UCSD-AML1 (cell line): ENCODE measurements at regions not wholly inside any gene's neighbourhood (a gene's known extent, or its start where the extent isn't known, plus 50 kb on each side); places are given as distances from the start of the nearest gene placed in this dataset.
"Not testable (repeated sequence)": the region's sequence is repeated elsewhere in the genome, so short reads cannot be mapped to it uniquely, and the experiment has no call there.

Experiments
- DNase-seq: peaks from one replicate; lab custom pipeline; 2025; ENCODE audit not compliant: unreplicated experiment; lab: John Stamatoyannopoulos, UW

GRCh38 chr11:69884751-69885150 lies 65.5 kb upstream of the FGF3 start:
- DNase-seq, result no peak

GRCh38 chr11:69887330-69887729 lies 68.1 kb upstream of the FGF3 start:
- no peak for DNase-seq

- DNase-seq, result no peak
Observed at GRCh38 chr11:69887841-69888427, 68.7 kb upstream of the FGF3 start.

DNA sequence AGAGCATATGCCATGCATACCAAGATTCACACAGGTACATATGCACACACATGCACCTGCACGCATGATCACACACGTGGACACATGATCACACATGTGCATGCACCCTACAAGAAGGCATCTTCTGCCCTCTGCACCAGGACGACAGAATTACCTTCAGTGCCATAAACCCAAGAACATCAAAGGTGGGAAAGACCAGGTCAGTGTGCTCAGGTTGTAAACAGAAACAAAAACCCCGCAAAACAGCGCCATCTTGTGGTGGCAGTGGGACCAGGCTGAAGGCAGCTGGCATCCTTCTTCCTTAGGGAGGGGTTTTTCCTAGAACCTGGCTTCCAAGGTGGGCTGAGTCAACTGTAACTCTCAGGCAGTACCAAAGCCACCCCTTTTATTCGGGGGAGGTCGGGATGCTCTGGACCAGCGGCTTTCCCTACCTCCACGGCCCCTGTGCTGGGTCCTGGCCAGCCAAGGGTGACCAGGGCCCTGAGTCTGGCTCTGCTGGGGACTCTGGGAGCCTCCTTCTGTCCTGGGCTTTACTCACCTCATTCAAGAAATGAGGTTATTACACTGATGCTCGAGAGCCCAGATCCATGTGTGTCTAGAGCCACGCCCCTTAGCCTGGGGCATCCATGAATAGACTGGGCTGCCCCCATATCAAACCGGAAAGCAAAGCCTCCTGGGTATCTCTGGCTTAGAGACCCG lies 69.4 kb upstream of the FGF3 start:
- DNase-seq, result peak; percentile 57

- no peak for DNase-seq
Observed at GRCh38 chr11:69889400-69890318, 70.4 kb upstream of the FGF3 start.

GRCh38 chr11:69890476-69890875 lies 71.3 kb upstream of the FGF3 start:
- DNase-seq, result no peak

DNA sequence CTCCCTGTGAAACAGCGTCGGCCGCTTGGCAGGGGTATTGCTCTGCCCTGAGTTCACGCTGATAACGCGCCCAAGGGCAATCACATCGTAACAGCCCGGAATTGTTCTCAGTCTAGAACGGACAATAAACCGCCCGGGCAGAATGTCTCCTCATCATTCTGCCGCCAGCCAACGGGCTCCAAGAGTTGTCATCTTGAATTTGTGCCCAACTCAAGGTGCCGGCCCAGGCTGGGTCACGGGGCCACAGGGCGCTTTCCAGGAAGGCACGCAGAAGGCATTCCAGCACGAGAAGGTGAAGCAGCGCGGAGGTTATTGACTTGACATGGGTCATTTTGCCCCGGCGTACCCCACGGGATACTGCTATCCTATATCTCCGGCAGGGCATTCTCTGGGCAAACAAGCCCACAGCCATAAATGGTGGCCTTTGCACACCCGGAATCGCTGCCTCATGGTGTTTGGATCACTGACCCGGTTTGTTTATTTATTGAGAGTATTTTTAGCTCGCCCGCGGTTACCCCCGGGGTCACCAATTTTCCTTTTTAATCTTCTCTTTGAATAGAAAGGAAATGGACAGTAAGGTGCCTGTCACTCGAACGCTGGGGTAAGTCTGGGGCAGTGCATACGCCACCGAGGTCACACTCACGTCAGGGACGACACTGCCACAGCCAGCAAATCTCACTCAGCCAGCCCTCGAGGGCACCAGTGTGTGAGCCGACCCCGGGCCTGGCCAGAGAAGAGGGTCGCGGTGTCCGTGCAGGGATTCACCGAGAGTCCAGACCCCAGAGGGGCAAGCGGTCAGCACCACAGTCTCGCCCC lies 72.4 kb upstream of the FGF3 start:
- DNase-seq, result no peak

DNA sequence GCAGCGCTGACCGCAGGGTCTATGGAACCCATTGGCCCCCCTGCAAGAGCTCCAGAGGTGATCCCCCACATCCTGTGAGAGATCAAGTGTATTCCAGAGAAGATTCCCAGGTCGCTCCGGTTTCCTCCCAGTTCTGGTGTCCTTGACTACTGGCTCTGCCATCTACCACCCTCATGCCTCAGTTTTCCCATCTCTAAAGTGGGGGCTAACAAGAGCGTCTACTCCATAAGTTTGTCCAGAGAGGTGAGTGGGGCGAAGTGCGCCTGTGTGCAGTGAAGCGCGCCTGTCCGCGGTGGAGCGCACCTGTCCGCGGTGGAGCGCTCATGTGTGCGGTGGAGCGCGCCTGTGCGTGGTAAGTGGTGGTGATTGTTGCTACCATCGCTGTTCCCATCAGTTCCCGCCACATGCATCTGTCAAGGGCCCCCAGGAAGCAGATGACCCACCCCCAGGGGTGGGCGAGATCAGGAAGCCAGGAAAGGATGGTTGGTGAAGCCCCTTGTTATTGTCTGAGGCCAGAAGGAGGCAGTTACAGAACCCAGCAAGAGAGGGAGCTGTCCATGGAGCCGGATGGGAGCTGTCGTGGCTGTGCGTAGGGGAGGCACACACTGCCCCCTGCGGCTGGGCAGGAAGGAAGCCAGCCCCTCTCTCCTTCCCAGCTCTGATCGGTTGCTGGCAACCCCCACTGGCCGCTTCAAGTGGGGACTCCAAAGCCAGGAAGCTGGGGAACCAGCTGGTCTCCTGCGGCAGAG lies 73.2 kb upstream of the FGF3 start:
- DNase-seq, result peak; percentile 73

GRCh38 chr11:69892986-69893555 lies 73.9 kb upstream of the FGF3 start:
- no peak for DNase-seq

- DNase-seq, result no peak
Observed at GRCh38 chr11:69893631-69894030, 74.4 kb upstream of the FGF3 start.

DNA sequence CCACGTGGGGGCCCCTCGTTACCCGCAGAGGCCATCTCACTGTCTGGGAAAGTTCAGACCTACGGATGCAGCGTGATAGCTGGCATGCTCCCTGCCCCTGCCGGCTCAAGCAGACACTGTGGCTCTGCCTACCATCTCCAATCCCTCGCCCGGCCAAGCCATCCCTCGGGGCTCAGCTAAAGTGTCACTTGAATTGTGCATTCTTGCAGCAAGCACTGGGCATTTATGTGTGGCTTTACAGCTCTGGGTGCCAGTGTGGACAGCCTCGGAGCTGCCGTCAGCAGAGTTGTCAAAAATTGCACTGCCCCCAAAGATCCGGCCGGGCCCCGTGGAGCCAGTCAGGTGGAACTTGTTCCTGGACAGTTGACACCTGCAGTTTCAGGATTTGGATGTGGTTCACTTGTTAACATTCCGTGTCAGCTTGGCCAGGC lies 75.0 kb upstream of the FGF3 start:
- DNase-seq, result no peak

- no peak for DNase-seq
Observed at GRCh38 chr11:69894648-69895047, 75.4 kb upstream of the FGF3 start.

DNA sequence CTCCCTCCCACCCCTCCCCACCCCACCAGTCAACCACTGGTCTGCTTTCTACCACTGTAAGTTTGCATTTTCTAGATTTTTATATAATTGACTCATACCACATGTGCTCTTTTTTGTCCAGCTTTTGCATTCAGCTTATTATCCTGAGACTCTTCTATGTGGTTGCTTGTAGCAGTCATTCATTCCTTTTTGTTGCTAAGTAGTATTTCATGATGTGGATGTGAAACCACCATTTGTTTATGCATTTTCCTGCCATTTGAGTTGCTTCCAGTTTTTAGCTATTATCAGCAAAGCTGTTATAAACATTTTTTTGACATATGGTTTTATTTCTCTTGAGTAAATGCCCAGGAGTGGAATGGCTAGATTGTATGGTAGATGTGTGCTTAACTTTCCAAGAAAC lies 77.0 kb upstream of the FGF3 start:
- no peak for DNase-seq

DNA sequence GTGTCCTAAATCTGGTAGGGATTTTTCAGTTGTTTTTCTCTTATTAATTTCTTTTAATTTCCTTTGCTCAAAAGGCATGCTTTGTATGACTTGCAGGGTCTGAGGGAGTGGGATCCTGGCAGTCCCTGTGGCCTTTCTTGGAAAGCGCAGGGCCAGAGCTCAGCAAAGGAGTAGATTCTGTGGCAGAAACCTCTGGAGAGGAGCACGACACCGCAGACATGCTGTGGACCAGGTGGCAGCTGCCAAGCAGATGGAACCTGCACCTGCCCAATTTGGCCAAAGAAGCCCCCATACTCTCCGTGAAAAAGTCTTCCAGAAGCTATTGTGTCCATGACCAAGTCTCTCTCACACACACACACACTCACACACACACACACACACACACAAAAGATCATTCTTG lies 78.9 kb upstream of the FGF3 start:
- no peak for DNase-seq

GRCh38 chr11:69899957-69900821 lies 81.0 kb upstream of the FGF3 start:
- no peak for DNase-seq

DNA sequence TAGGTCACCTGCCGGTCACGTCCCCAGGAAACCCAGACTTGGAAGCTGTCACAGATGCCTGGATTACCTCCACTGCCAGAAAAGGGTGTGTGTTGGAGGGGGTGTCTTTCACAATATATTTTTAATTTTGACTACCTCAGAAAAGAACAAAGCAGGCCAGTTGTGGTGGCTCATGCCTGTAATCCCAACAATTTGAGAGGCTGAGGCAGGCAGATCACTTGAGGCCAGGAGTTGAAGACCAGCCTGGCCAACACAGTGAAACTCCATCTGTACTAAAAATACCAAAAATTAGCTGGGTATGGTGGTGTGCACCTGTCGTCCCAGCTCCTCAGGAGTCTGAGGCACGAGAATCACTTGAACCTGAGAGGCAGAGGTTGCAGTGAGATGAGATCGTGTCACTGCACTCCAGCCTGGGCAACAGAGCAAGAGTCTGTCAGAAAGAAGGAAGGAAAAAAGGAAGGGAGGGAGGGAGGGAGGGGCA lies 81.6 kb upstream of the FGF3 start:
- not testable (repeated sequence) for DNase-seq

- no peak for DNase-seq
Observed at GRCh38 chr11:69902337-69902736, 83.1 kb upstream of the FGF3 start.

DNA sequence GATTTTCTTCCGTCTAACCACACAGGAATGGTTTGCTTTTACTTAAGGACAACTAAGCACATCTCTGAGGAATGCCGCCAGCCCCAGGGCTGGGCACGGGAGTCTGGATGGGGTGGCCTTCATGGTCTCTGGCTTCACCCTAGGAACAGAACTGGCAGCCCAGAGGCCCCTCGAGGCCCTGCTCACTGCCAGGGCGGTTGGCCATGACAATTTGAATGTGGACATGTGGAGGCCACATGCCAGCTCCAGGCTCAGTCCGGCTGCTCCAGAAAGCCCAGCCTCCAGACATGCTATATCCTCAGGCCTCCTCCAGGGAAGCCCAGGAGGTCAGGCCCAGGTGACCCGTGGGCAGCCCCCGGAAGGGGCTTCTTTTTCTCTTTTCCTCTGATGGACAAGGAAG lies 84.0 kb upstream of the FGF3 start:
- DNase-seq, result no peak
